ENCODE measurements at regions not wholly inside any gene's neighbourhood (a gene's known extent, or its start where the extent isn't known, plus 50 kb on each side); places are given as distances from the start of the nearest gene placed in this dataset.

- TF ChIP-seq, protein P1, sequence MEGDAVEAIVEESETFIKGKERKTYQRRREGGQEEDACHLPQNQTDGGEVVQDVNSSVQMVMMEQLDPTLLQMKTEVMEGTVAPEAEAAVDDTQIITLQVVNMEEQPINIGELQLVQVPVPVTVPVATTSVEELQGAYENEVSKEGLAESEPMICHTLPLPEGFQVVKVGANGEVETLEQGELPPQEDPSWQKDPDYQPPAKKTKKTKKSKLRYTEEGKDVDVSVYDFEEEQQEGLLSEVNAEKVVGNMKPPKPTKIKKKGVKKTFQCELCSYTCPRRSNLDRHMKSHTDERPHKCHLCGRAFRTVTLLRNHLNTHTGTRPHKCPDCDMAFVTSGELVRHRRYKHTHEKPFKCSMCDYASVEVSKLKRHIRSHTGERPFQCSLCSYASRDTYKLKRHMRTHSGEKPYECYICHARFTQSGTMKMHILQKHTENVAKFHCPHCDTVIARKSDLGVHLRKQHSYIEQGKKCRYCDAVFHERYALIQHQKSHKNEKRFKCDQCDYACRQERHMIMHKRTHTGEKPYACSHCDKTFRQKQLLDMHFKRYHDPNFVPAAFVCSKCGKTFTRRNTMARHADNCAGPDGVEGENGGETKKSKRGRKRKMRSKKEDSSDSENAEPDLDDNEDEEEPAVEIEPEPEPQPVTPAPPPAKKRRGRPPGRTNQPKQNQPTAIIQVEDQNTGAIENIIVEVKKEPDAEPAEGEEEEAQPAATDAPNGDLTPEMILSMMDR (IDR thresholded peaks at IDR 0.05; ENCODE audit: control extremely low read depth, extremely low read depth, low read depth, missing control alignments): no peak
- CTCF ChIA-PET: interaction anchor here (0.7 to 2.0 kb wide), 5 partner anchors 8 to 32 kb away, joined by 3 to 4 read pairs (median 4); no protein-coding TSS in a partner anchor
- POLR2A ChIA-PET: no interaction called here
- DNase-seq (ENCODE audit: extremely low spot score): no peak
These were observed 202.1 kb downstream of the SNX18 start for GRCh38 chr5:54719384-54720283.

GRCh38 chr5:54718656-54719055, 201.1 kb downstream of the SNX18 start:
- TF ChIP-seq, protein P1 (IDR thresholded peaks at IDR 0.05; ENCODE audit: control extremely low read depth, extremely low read depth, low read depth, missing control alignments): no peak
- no peak for DNase-seq (ENCODE audit: extremely low spot score)
- CTCF ChIA-PET: interaction anchor here (0.9 to 2.0 kb wide), 3 partner anchors 10 to 33 kb away, joined by 3 to 4 read pairs (median 4); no protein-coding TSS in a partner anchor
- POLR2A ChIA-PET: no interaction called here

- POLR2A ChIA-PET: no interaction called here
- DNase-seq (ENCODE audit: extremely low spot score): no peak
- CTCF ChIA-PET: no interaction called here
- TF ChIP-seq, protein P1 (IDR thresholded peaks at IDR 0.05; ENCODE audit: control extremely low read depth, extremely low read depth, low read depth, missing control alignments): no peak
These were observed 200.3 kb downstream of the SNX18 start for GRCh38 chr5:54717870-54718269.

DNA sequence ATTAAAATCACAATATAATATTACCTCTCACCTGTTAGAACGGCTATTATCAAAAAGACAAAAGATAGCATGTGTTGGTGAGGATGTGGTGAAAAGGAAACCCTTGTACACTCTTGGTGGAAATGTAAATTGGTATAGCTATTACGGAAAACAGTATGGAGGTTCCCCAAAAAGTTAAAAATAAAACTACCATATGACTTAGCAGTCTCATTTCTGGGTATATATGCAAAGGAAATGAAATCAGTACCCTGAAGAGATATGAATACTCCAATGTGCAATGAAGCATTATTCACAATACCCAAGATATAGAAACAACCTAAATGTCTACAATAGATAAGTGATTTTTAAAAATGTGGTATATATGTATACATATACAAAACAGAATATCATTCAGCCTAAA, 199.9 kb downstream of the SNX18 start:
- TF ChIP-seq, protein P1 (IDR thresholded peaks at IDR 0.05; ENCODE audit: control extremely low read depth, extremely low read depth, low read depth, missing control alignments): no peak
- ChIA-PET CTCF (interaction anchor here (1.8 kb wide), 1 partner anchor 10 kb away, joined by 7 read pairs; no protein-coding TSS in a partner anchor), POLR2A (no interaction called here)
- no peak for DNase-seq (ENCODE audit: extremely low spot score)

DNA sequence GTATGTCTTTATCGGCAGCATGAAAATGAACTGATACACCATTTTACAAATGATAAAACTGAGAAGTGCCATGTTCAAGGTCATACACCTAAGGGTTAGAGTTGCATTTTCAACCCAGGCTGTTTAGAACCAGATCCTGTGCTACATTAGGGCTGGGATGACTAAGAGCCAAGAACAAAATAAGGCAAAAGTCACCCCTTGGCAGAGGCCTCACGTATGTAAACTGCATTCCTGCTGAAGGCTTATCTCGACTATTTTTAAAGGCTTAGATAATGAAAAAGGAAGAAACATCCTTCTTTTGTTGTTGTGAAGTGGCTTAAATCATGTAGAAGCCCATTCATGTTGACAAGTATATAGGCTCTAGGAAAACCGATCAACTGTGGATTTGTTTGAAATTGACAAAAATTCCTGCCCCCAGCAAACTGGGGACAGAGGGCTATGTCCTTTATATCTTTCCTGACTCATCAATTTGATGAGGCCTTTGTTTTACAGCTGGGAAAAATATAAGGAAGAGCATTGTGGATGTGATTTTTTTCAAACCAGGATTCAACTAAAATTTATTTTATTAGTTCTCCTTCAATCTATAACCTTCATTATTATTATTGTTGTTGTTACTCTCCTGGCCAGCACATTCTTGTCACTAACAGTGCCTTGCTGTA, 196.5 kb downstream of the SNX18 start:
- TF ChIP-seq, protein P1 (IDR thresholded peaks at IDR 0.05; ENCODE audit: control extremely low read depth, extremely low read depth, low read depth, missing control alignments): no peak
- DNase-seq (ENCODE audit: extremely low spot score): no peak
- ChIA-PET CTCF (no interaction called here), POLR2A (no interaction called here)

- ChIA-PET CTCF (interaction anchor here (1.0 kb wide), 2 partner anchors 31 to 192 kb away, joined by 3 read pairs; partner anchors contain the start of gene SNX18), POLR2A (no interaction called here)
- TF ChIP-seq, protein P1 (IDR thresholded peaks at IDR 0.05; ENCODE audit: control extremely low read depth, extremely low read depth, low read depth, missing control alignments): no peak
- DNase-seq (ENCODE audit: extremely low spot score): no peak
These were observed 191.5 kb downstream of the SNX18 start for GRCh38 chr5:54709096-54709495.

Data from GM10248 (cell line).